OCI-LY7 (cell line): ENCODE measurements at regions not wholly inside any gene's neighbourhood (a gene's known extent, or its start where the extent isn't known, plus 50 kb on each side); places are given as distances from the start of the nearest gene placed in this dataset.
"Not testable (repeated sequence)": the region's sequence is repeated elsewhere in the genome, so short reads cannot be mapped to it uniquely, and the experiment has no call there.

Source experiments
- BruUV-seq: library from RNA; stranded (reverse); fragments of 400-500 nt; replicated peaks from 2 replicates; lab custom pipeline; 2021; lab: Mats Ljungman, UMichigan
- CTCF ChIA-PET: fragments of 300-600 bp; sonication (Branson Sonifier 250); formaldehyde crosslinking; loops from one replicate; lab custom pipeline; 2022; ENCODE audit warnings: antibody characterized with exemption; ENCODE audit not compliant: unreplicated experiment; lab: Charles Lee
- POLR2A ChIA-PET: fragments of 300-600 bp; sonication (Branson Sonifier 250); formaldehyde crosslinking; loops from one replicate; lab custom pipeline; 2022; ENCODE audit warnings: antibody characterized with exemption; lab: Charles Lee
- DNase-seq: peaks from one replicate; pipeline ENCODE4 v3.0.0-alpha.2; 2015; ENCODE audit warnings: low spot score
- H2AFZ ChIP-seq: fragments of 200-600 bp; sonication (generic), shearing (Covaris generic); 2 replicates; pipeline ENCODE4 v1.6.1; 2014; ENCODE audit warnings: mild to moderate bottlenecking, antibody characterized with exemption, low read length, moderate library complexity
- H3K27ac ChIP-seq: fragments of 200-600 bp; sonication (generic); 2 replicates; pipeline ENCODE4 v1.5.1; 2014; ENCODE audit warnings: mixed run types, low read depth, mild to moderate bottlenecking, moderate library complexity, low read length, inconsistent platforms; ENCODE audit not compliant: poor library complexity, severe bottlenecking
- H3K36me3 ChIP-seq: fragments of 200-600 bp; sonication (generic); 2 replicates; pipeline ENCODE4 v1.6.1; 2014; ENCODE audit warnings: mild to moderate bottlenecking, antibody characterized with exemption, low read length, moderate library complexity, mixed read lengths; ENCODE audit not compliant: insufficient read depth
- H3K4me1 ChIP-seq: fragments of 200-600 bp; sonication (generic); 2 replicates; pipeline ENCODE4 v1.5.1; 2014; ENCODE audit warnings: mild to moderate bottlenecking, low read length; ENCODE audit not compliant: insufficient read depth, poor library complexity, severe bottlenecking
- H3K4me2 ChIP-seq: fragments of 200-600 bp; sonication (generic); 2 replicates; pipeline ENCODE4 v1.6.1; 2014; ENCODE audit warnings: mild to moderate bottlenecking, low read length
- H3K4me3 ChIP-seq: fragments of 200-600 bp; sonication (generic); 2 replicates; pipeline ENCODE4 v1.5.1; 2014; ENCODE audit warnings: mild to moderate bottlenecking, low read depth, low read length; ENCODE audit not compliant: poor library complexity, severe bottlenecking
- H3K79me2 ChIP-seq: fragments of 200-600 bp; sonication (generic); 2 replicates; pipeline ENCODE4 v1.6.1; 2016; ENCODE audit warnings: low read depth, mild to moderate bottlenecking, low read length, moderate library complexity, mixed read lengths; ENCODE audit not compliant: insufficient read depth
- H3K9me2 ChIP-seq: fragments of 200-600 bp; sonication (generic); 2 replicates; pipeline ENCODE4 v1.6.1; 2016; ENCODE audit warnings: mild to moderate bottlenecking, low read length, mixed read lengths; ENCODE audit not compliant: insufficient read depth
- H3K9me3 ChIP-seq: fragments of 200-600 bp; sonication (generic); 2 replicates; pipeline ENCODE4 v1.6.1; 2014; ENCODE audit warnings: mild to moderate bottlenecking, mixed run types, low read length, mixed read lengths
- H4K20me1 ChIP-seq: fragments of 200-600 bp; sonication (generic); 2 replicates; pipeline ENCODE4 v1.6.1; 2014; ENCODE audit warnings: mild to moderate bottlenecking, antibody characterized with exemption, low read length, moderate library complexity, mixed read lengths; ENCODE audit not compliant: insufficient read depth
- CTCF ChIP-seq: fragments of 200-600 bp; sonication (generic); conservative IDR thresholded peaks from 2 replicates; pipeline ENCODE4 v1.5.1; 2014; ENCODE audit warnings: mild to moderate bottlenecking, antibody characterized with exemption, low read length, moderate library complexity, mixed read lengths
- EZH2phosphoT487 ChIP-seq: fragments of 200-600 bp; sonication (generic); IDR thresholded peaks from 2 replicates; pipeline ENCODE4 v1.6.1; 2018; ENCODE audit warnings: low read depth, borderline replicate concordance, mild to moderate bottlenecking, mixed run types, antibody characterized with exemption, low read length, moderate library complexity, mixed read lengths
- intact Hi-C: fragments of 100-400 bp; cut with micrococcal nuclease; formaldehyde crosslinking; loops from one replicate; pipeline ENCODE4 v1.10.0; 2022; ENCODE audit not compliant: unreplicated experiment

GRCh38 chr2:123791207-123791606, 233.9 kb upstream of the CNTNAP5 start:
- intact Hi-C loops, result no loop called here
- H2AFZ ChIP-seq, result no peak overlapping the region
- no peaks in the 10 kb centered on the region for H3K4me1 ChIP-seq
- ChIA-PET POLR2A (no interaction called here), CTCF (no interaction called here)
- TF ChIP-seq EZH2phosphoT487 (no peak), CTCF (no peak)
- H3K36me3 ChIP-seq, result no peaks in the 10 kb centered on the region
- no TSS peak for BruUV-seq
- H3K4me3 ChIP-seq, result no peak overlapping the region
- DNase-seq, result no peak
- no peak overlapping the region for H3K27ac ChIP-seq
- H3K9me2 ChIP-seq, result no peaks in the 10 kb centered on the region
- H3K4me2 ChIP-seq, result no peak overlapping the region
- no peaks in the 10 kb centered on the region for H3K79me2 ChIP-seq
- H4K20me1 ChIP-seq, result no peaks in the 10 kb centered on the region
- H3K9me3 ChIP-seq, result no peaks in the 10 kb centered on the region

- Histone ChIP-seq H3K79me2 (no peaks in the 10 kb centered on the region), H3K9me2 (no peaks in the 10 kb centered on the region), H3K36me3 (no peaks in the 10 kb centered on the region), H3K4me1 (no peaks in the 10 kb centered on the region), H2AFZ (no peak overlapping the region), H4K20me1 (no peaks in the 10 kb centered on the region), H3K9me3 (no peaks in the 10 kb centered on the region), H3K27ac (no peak overlapping the region), H3K4me3 (no peak overlapping the region), H3K4me2 (no peak overlapping the region)
- intact Hi-C loops, result no loop called here
- ChIA-PET POLR2A (no interaction called here), CTCF (no interaction called here)
- TF ChIP-seq EZH2phosphoT487 (no peak), CTCF (no peak)
- no TSS peak for BruUV-seq
- no peak for DNase-seq
Observed at GRCh38 chr2:123791684-123792083, 233.4 kb upstream of the CNTNAP5 start.

GRCh38 chr2:123804126-123804525, 221.0 kb upstream of the CNTNAP5 start:
- intact Hi-C loops, H4K20me1 ChIP-seq, H3K27ac ChIP-seq, CTCF ChIA-PET, H3K9me2 ChIP-seq, H3K4me1 ChIP-seq, DNase-seq, POLR2A ChIA-PET, BruUV-seq, H3K79me2 ChIP-seq, H3K9me3 ChIP-seq, H2AFZ ChIP-seq, H3K4me3 ChIP-seq, H3K36me3 ChIP-seq, H3K4me2 ChIP-seq: not testable (repeated sequence)

- H3K9me3 ChIP-seq, BruUV-seq, H3K4me2 ChIP-seq, POLR2A ChIA-PET, H3K9me2 ChIP-seq, H3K36me3 ChIP-seq, H3K4me3 ChIP-seq, intact Hi-C loops, H2AFZ ChIP-seq, H4K20me1 ChIP-seq, DNase-seq, H3K4me1 ChIP-seq, H3K27ac ChIP-seq, CTCF ChIA-PET, H3K79me2 ChIP-seq: not testable (repeated sequence)
Observed at GRCh38 chr2:123805746-123806145, 219.3 kb upstream of the CNTNAP5 start.
